T47D (cell line): ENCODE measurements at regions not wholly inside any gene's neighbourhood (a gene's known extent, or its start where the extent isn't known, plus 50 kb on each side); places are given as distances from the start of the nearest gene placed in this dataset.
A peak's percentile ranks its signal among the peaks of the same experiment; 100 is the strongest.
"Not testable (repeated sequence)": the region's sequence is repeated elsewhere in the genome, so short reads cannot be mapped to it uniquely, and the experiment has no call there.

Experiments used
- DNase-seq, 2 experiments: peaks; one replicate each; pipeline versions ENCODE4 v3.0.0 to v3.0.0-alpha.2; 2011 to 2012; ENCODE audit warnings: low read depth in 1 of 2, low spot score in 1 of 2
- JUND ChIP-seq: IDR thresholded peaks from 2 replicates; pipeline ENCODE4 v1.6.1; 2012; ENCODE audit warnings: low read depth
- in situ Hi-C: cut with HindIII; loops from 2 replicates; pipeline ENCODE4 v1.10.0; 2016; ENCODE audit warnings: low sequenced_read_pairs, low pct_unique_long_range_greater_than_20kb

DNA sequence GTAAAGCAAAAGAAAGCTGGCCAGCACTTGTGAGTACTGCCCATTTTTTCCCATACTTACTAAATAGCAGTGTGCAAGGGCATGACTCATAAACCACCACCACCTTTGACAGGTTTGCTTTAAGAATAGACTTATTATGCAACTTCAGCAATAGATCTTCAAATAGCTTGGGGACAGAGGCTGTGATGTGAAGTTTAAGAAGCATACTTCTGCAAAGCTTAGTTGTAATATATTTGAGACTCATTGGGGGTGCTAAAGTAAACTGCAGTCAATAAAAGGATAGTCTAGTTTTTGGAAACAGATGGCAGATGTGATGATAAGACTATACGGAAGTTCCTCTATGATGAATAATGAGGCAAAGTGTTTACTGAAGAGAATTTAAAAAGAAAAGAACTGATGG, 210.0 kb downstream of the PLA2G4A start:
- peak in 1 of 2 experiments; percentile 60 for DNase-seq
- in situ Hi-C loops = no loop called here
- TF ChIP-seq JUND = 0 out of 2 replicates have a peak, but pooled peaks have one; percentile 19

DNA sequence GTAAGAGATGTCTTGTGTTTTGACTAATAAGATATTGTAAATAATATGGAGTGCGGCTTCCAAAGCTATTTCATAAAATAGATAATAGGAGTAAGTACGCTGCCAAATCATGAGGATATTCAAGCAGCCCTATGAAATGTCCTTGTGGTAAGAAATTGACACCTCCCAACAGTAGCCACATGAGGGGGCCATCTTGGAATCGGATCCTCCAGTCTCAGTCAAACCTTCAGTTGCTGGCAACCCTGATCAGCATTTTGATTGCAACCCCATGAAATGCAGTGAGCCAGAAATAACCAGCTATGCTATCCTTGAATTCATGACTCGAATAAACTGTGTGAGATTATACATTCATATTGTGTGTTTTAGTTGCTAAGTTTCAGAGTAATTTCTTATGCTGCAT, 212.4 kb downstream of the PLA2G4A start:
- DNase-seq = no peak
- no peak for TF ChIP-seq JUND
- in situ Hi-C loops = no loop called here

DNA sequence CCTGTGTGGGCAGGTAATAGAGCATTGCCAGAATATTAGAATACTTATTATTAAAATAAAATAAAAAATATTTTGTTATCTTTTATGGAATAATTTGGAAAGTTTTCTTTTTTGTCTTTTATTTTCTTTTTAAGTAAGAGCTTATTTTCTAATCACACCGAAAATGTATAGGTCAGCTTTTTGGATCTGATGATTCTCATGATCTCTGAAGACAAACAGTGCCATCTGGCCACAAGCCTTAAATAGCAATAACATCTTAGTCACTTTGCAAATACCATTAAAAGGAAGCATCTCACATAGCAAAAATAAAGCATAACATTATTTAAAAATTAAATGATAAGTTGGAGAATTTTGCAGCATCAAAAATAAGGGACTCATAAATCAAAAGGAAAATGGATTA, 213.8 kb downstream of the PLA2G4A start:
- DNase-seq = no peak
- in situ Hi-C loops = no loop called here
- TF ChIP-seq JUND = no peak

DNA sequence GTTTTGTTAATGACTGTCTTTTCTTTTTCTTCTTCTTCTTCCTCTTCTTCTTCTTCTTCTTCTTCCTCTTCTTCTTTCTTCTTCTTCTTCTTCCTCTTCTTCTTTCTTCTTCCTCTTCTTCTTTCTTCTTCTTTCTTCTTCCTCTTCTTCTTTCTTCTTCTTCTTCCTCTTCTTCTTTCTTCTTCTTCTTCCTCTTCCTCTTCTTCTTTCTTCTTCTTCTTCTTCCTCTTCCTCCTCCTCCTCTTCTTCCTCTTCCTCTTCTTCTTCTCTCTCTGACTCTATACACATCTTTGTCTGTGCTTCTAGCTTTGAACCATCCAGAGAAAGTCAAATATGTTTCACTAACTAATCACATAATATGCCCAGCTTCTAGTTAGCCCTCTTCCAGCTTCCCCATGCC, 214.7 kb downstream of the PLA2G4A start:
- DNase-seq, in situ Hi-C loops: not testable (repeated sequence)

DNA sequence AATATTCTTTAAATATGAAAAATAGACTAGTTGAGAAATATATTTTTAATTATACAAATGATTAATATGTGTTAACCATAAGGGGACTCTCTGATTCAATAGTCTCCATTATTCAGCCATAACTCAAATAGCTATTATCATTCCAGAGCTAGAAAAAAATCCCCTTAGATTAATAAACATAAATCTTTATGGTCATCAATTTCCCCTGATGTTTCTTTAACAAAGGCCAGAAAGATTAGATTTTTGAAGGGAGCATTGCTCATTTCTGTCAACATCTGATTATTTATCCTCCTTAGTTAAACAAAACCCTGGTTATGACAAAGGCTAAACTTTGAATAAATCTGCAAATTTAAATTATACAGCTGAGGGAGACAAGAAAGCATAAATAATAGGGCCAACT, 215.7 kb downstream of the PLA2G4A start:
- in situ Hi-C loops = no loop called here
- DNase-seq = no peak
- TF ChIP-seq JUND = no peak

DNA sequence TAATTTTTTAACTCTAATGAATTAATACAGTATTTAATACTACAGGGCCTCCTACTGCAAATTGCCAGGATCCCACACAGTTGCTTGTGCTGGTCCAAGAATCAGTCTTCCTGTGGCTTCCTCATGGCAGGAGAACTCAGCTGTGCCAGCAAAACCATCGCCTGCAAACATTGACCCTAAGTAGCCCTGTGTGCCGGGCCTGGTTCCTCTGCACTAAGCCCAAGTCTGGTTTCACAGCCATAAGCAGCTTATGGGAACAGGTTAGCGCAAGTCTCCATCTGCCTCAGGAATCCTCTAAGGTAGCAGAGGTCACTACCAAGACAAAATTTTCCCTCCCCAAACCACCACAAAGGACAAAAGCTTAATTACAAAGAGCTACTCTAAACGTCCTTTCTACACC, 216.6 kb downstream of the PLA2G4A start:
- DNase-seq = no peak
- in situ Hi-C loops = no loop called here
- TF ChIP-seq JUND = no peak

DNA sequence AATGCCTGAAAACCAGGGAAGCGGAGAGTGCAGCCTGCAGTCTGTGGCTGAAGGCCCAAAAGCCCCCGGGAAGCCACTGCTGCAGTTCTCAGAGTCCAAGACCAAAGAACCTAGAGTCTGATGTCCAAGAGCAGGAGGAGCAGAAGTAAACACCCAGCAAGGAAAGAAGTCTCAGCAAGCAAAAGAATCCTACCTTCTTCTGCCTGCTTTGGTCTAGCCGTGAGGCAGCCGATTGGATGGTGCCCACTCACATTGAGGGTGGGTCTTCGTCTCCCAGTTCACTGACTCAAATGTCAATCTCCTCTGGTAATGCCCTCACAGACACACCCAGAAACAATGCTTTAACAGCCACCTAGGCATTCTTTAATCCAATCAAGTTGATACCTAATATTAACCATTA, 217.5 kb downstream of the PLA2G4A start:
- TF ChIP-seq JUND = no peak
- in situ Hi-C loops = no loop called here
- no peak for DNase-seq

DNA sequence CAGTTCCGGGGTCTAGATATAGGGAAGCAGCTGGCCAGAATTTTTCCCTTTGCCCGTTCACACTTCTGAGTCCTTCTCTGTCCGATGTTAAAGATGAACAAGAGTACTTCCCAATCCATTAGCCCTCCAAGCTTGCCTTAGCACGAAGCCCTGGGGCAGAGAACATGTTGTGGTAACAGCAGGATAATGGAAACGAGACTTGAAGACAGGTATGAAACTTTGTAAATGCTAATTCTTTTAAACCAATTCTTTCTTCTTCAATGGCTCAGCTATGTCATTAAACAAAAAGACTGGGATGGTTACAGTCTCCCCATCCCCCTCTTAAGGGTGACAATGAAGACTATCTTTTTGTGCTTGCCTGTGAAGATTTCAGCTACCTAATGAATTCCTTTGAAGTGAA, 218.5 kb downstream of the PLA2G4A start:
- in situ Hi-C loops = no loop called here
- no peak for TF ChIP-seq JUND
- DNase-seq = no peak

DNA sequence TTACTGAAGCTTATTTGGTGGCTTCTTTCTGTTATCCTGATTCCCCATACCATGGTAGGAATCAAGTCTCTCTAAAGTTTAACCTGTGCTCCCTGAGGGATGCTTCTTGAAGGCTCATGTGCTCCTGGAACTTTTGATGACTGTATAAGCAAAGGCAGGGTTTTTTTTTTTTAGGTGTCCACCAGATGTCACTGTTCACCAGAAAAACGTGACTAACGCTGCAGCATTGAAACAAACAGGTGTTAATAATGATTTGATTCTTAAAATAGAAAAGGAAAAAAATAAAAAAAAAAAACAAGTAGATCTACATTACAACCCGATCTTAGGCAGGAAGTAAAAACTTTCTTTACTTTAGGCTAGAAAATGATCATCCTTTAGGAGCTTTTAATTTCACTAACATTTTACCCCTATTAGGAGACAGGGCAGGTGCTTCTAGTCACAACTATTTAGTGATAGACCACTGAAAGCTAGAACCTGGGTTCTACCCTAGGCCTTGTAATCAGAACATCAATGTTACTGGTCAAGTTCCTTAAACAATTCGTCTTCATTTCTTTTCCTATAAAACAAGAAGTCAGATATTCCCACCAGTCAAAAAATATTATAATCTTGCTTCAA, 223.0 kb downstream of the PLA2G4A start:
- in situ Hi-C loops = no loop called here
- DNase-seq = peak; percentile 26 to 79
- no peak for TF ChIP-seq JUND

DNA sequence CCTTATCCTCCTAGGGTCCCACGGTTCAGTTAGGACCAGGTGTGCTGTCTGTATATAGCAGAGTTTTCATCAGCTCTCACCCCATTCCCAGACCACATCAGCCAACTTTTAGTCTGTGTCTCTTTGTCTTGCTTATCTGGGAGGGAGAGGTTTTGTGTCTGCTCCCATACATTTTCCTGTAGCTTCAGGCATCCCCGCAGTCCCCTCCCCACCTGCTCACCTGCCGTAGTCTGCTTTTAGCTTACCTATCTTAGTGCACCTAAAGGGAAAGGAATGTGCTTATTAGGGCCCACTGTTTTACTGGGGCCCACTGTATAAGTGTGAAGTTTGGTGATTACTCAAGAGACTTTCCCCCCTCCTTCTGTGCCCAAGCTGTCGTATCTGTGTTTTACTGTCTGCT, 225.1 kb downstream of the PLA2G4A start:
- DNase-seq = no peak
- in situ Hi-C loops = no loop called here
- no peak for TF ChIP-seq JUND

DNA sequence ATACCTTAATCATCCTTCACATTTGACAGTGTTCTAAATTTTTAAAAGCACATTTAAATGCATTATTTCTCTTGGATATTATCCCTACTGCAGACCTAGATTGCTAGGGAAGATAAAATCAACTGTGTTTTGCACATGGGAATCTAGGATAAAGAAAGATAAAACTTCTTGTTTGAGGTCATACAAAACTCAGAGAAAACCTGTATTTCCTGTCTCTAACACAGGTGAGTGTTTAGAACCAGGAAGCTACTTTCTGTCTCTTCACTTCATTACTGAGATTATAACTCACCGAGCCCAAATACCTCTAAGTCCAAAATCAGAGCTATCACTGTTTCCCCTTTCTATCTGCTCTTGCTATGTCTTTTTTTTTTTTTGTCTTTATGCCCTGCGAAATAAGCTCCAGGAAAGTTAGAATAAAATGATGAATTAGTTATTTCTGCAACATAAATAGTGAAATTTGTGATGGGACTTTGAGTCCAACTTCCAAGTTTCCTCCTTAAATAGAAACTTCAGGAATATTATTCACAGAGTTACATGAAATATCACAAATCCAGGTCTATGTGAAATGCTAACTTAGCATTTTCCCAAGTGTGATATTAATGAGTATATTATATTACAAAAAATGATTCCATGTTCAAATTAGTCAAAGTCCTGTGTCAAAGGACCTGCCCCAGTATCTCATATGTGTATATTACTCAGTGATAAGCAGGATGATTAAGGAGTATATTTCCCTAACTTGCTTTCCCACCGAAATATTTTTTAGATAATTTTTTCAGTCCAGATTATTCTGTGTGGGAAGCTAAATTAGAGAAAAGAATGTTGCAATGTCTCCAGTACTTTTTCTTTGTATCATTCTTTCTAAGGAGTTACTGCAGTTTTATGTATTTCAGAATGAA, 226.4 kb downstream of the PLA2G4A start:
- TF ChIP-seq JUND = no peak
- in situ Hi-C loops = no loop called here
- DNase-seq = peak in 1 of 2 experiments; percentile 36

DNA sequence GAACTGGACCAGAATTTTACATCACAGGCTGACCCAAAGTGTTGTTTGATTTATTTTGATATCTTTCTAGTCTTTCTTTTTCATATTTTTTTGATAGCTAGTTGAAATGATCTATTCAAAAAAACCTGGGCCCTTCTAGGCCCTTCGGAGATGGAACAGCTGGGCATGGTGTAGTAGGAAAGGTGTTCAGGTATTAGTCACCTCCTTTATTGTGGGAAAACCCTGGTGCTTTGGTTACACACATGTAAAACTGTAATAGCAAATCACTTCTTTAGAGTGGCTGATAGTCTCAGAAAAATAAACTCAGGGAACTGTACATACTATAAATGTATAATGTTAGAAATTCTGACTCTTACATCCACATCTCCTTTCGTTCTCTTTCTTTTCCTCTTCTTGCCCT, 234.5 kb downstream of the PLA2G4A start:
- in situ Hi-C loops = no loop called here
- no peak for DNase-seq
- no peak for TF ChIP-seq JUND

DNA sequence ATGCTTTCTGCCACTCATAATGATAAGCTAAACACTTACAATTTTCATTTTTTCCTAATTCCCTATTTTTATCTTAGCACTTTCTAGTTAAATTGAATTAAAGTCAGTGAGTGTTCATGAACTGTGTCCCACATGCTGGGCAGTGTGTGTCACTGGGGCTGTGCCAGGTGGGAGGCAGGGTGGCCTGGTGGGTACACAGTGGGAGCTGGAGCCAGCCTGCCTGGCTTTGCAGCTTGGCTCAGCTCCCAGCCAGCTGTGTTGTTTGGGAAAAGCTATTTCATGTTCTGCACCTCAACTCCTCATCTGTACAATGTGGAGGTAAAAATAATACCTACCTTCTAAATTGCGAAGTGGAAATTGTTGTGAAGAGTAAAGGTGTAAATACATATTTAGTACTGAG, 238.4 kb downstream of the PLA2G4A start:
- no peak for TF ChIP-seq JUND
- in situ Hi-C loops = no loop called here

More for the DNA sequence above, 238.4 kb downstream of the PLA2G4A start:
- DNase-seq = no peak
